ENCODE measurements at regions not wholly inside any gene's neighbourhood (a gene's known extent, or its start where the extent isn't known, plus 50 kb on each side); places are given as distances from the start of the nearest gene placed in this dataset.
A peak's percentile ranks its signal among the peaks of the same experiment; 100 is the strongest.

DNA sequence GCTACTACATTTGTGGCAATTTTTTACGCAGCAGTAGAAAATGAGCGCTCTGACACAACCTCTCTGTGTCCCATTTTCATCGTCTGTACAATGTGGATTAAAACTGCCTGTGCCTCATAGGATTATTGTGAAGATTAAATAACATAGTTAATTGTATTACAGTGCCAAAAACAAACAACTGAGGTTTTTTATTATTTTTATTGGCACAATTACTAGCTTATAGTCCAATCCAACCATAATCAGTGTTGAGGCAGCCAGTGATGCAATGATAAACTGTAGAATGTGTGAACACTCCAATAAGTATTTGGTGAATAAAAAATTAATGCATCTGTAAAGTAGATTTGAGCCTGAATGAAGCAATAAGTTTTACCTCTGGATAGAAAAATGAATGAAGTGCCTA lies 588.3 kb downstream of the DNAH5 start:
- Histone ChIP-seq H2AFZ (ENCODE audit: low read length) (no peak overlapping the region), H3K4me1 (ENCODE audit: control insufficient read depth, extremely low read depth, insufficient read depth, low read length) (no peaks in the 10 kb centered on the region), H3K27me3 (ENCODE audit: control insufficient read depth, insufficient read depth, low read length) (no peaks in the 10 kb centered on the region), H3K4me2 (ENCODE audit: extremely low read depth, insufficient read depth, low read length) (no peak overlapping the region), H3K27ac (ENCODE audit: insufficient read depth, low read length) (no peak overlapping the region), H4K20me1 (ENCODE audit: control insufficient read depth, extremely low read depth, insufficient read depth, low read length) (no peaks in the 10 kb centered on the region), H3K79me2 (ENCODE audit: control insufficient read depth, insufficient read depth, low read length) (no peaks in the 10 kb centered on the region), H3K9ac (ENCODE audit: insufficient read depth, low read length) (no peak overlapping the region), H3K4me3 (replicated peaks in 1 of 4; ENCODE audit: control extremely low read depth in 1 of 4, insufficient read depth in 1 of 4, low read depth in 3 of 4, low read length in 4 of 4) (no peak overlapping the region), H3K9me3 (ENCODE audit: control insufficient read depth, insufficient read depth, low read depth, low read length) (no peaks in the 10 kb centered on the region), H3K36me3 (ENCODE audit: control insufficient read depth, insufficient read depth, low read length) (no peaks in the 10 kb centered on the region)
- peak in 1 of 2 donors; percentile 64 for DNase-seq (ENCODE audit: low read depth in 2 of 2)
- TF ChIP-seq EZH2 (IDR thresholded peaks at IDR 0.05; ENCODE audit: low read length, missing control alignments): no peak
- TF ChIP-seq, protein P1, sequence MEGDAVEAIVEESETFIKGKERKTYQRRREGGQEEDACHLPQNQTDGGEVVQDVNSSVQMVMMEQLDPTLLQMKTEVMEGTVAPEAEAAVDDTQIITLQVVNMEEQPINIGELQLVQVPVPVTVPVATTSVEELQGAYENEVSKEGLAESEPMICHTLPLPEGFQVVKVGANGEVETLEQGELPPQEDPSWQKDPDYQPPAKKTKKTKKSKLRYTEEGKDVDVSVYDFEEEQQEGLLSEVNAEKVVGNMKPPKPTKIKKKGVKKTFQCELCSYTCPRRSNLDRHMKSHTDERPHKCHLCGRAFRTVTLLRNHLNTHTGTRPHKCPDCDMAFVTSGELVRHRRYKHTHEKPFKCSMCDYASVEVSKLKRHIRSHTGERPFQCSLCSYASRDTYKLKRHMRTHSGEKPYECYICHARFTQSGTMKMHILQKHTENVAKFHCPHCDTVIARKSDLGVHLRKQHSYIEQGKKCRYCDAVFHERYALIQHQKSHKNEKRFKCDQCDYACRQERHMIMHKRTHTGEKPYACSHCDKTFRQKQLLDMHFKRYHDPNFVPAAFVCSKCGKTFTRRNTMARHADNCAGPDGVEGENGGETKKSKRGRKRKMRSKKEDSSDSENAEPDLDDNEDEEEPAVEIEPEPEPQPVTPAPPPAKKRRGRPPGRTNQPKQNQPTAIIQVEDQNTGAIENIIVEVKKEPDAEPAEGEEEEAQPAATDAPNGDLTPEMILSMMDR (conservative IDR thresholded peaks at IDR 0.05 in 1 of 2, IDR thresholded peaks at IDR 0.05 in 1 of 2; ENCODE audit: low read depth in 1 of 2, low read length in 2 of 2): no peak

DNA sequence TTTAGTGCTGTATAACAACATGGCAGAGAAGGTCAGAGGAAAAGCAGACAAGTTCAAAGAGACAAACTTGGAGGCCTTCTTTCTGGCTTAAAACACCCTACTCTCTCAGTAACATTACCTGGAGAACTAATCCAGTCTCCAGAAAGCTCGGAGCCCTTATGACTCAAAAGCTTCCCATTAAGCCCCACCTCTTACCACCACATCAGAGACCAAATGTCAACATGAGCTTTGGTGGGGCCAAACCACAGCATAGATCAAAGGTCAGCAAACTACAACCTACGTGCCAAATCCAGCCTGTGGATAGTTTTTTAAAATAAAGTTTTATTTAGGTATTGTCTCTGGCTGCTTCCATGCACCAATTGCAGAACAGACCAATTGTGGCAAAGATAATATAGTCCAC lies 589.9 kb downstream of the DNAH5 start:
- no peaks in the 10 kb centered on the region for H3K27me3 ChIP-seq (ENCODE audit: control insufficient read depth, insufficient read depth, low read length)
- no peak overlapping the region for H2AFZ ChIP-seq (ENCODE audit: low read length)
- H3K27ac ChIP-seq (ENCODE audit: insufficient read depth, low read length): no peak overlapping the region
- H4K20me1 ChIP-seq (ENCODE audit: control insufficient read depth, extremely low read depth, insufficient read depth, low read length): no peaks in the 10 kb centered on the region
- H3K9me3 ChIP-seq (ENCODE audit: control insufficient read depth, insufficient read depth, low read depth, low read length): no peaks in the 10 kb centered on the region
- no peak overlapping the region for H3K9ac ChIP-seq (ENCODE audit: insufficient read depth, low read length)
- DNase-seq (ENCODE audit: low read depth in 2 of 2): peak in 1 of 2 donors; percentile 80
- no peaks in the 10 kb centered on the region for H3K36me3 ChIP-seq (ENCODE audit: control insufficient read depth, insufficient read depth, low read length)
- no peaks in the 10 kb centered on the region for H3K4me1 ChIP-seq (ENCODE audit: control insufficient read depth, extremely low read depth, insufficient read depth, low read length)
- TF ChIP-seq EZH2 (IDR thresholded peaks at IDR 0.05; ENCODE audit: low read length, missing control alignments): no peak
- H3K79me2 ChIP-seq (ENCODE audit: control insufficient read depth, insufficient read depth, low read length): no peaks in the 10 kb centered on the region
- no peak overlapping the region for H3K4me3 ChIP-seq (replicated peaks in 1 of 4; ENCODE audit: control extremely low read depth in 1 of 4, insufficient read depth in 1 of 4, low read depth in 3 of 4, low read length in 4 of 4)
- no peak overlapping the region for H3K4me2 ChIP-seq (ENCODE audit: extremely low read depth, insufficient read depth, low read length)

DNA sequence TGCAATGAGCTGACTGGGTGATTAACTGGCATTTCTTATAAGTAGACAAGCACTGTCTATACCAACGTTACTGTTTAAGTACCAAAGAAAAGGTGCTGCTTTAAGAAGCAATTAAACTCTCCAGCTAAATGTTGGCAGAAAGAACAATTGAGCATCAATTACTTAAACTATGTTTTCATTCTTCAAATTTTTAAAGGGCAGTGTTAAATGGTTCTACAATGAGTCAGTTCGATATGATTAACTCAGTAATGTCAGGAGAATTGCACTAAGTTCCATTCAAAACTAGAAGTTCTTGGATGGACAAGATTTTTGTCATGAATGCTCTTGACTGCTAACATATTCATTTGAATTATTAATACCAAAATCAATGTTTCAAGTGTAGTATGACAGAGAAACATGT lies 593.7 kb downstream of the DNAH5 start:
- no peak overlapping the region for H3K4me2 ChIP-seq (ENCODE audit: extremely low read depth, insufficient read depth, low read length)
- no peaks in the 10 kb centered on the region for H3K79me2 ChIP-seq (ENCODE audit: control insufficient read depth, insufficient read depth, low read length)
- H3K9ac ChIP-seq (ENCODE audit: insufficient read depth, low read length): no peak overlapping the region
- H2AFZ ChIP-seq (ENCODE audit: low read length): no peak overlapping the region
- H4K20me1 ChIP-seq (ENCODE audit: control insufficient read depth, extremely low read depth, insufficient read depth, low read length): no peaks in the 10 kb centered on the region
- H3K4me1 ChIP-seq (ENCODE audit: control insufficient read depth, extremely low read depth, insufficient read depth, low read length): no peaks in the 10 kb centered on the region
- TF ChIP-seq, protein P1 (conservative IDR thresholded peaks at IDR 0.05 in 1 of 2, IDR thresholded peaks at IDR 0.05 in 1 of 2; ENCODE audit: low read depth in 1 of 2, low read length in 2 of 2): no peak
- no peak for TF ChIP-seq EZH2 (IDR thresholded peaks at IDR 0.05; ENCODE audit: low read length, missing control alignments)
- H3K36me3 ChIP-seq (ENCODE audit: control insufficient read depth, insufficient read depth, low read length): no peaks in the 10 kb centered on the region
- no peaks in the 10 kb centered on the region for H3K9me3 ChIP-seq (ENCODE audit: control insufficient read depth, insufficient read depth, low read depth, low read length)
- peak in 1 of 2 donors; percentile 73 for DNase-seq (ENCODE audit: low read depth in 2 of 2)
- no peak overlapping the region for H3K4me3 ChIP-seq (replicated peaks in 1 of 4; ENCODE audit: control extremely low read depth in 1 of 4, insufficient read depth in 1 of 4, low read depth in 3 of 4, low read length in 4 of 4)
- no peaks in the 10 kb centered on the region for H3K27me3 ChIP-seq (ENCODE audit: control insufficient read depth, insufficient read depth, low read length)
- H3K27ac ChIP-seq (ENCODE audit: insufficient read depth, low read length): no peak overlapping the region

Data from fibroblast of lung (primary cell).